ENCODE measurements at regions not wholly inside any gene's neighbourhood (a gene's known extent, or its start where the extent isn't known, plus 50 kb on each side); places are given as distances from the start of the nearest gene placed in this dataset.
"Not testable (repeated sequence)": the region's sequence is repeated elsewhere in the genome, so short reads cannot be mapped to it uniquely, and the experiment has no call there.

DNA sequence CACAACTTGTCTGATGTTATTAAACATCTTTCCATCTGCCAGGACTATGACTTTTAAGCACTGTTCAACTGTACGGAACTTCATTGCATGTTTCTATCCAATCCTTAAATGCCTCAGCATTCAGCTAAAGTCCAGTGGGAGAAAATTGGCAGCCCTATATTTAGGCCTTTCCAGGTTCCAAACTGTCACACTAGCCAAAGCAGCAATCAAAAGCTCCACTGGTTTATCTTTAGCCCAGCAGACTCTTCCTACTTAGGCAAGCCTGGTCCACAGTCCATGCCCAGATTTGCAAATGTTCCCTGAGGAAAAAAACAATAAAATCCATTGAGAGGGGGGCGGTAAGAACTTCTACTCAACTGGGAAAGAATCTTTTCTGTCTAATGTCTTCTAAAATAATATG is 349.1 kb upstream of the GJE1 start:
- intact Hi-C loops (cut with micrococcal nuclease): no loop called here

DNA sequence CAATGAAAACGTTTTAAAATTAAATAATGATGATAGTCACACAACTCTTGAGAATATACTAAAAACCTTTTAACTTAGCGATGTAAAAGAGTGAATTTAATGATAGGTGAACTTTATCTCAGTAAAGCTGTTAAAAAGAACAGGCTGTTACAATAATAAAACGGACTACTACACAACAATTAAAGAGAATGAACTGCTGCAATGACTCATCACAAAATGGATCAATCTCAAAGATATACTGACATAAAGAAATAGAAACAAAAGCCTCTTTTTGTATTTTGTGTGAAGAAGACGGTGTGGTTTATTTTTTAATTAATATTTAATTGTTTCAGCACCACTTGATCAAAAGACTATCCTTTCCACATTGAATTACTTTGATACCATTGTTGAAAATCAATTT is 352.4 kb upstream of the GJE1 start:
- intact Hi-C loops (cut with micrococcal nuclease): no loop called here

DNA sequence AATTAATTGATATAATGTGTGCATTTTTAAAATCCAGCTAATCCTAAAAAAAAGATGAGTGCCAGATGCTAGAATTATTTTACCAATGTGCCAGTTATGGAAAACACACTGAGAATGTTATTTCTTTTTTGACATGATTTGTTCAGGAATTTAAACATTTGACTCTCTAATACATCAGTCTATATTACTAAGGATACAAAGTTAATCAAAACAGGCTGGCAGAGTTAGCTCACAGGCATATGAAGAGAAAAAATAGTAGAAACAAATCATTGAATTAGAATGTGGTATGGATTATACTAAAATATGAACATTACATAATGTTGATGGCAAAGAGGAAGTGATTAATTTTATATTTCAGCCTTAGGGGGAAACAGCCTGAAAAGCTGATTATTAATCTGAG is 368.3 kb upstream of the GJE1 start:
- intact Hi-C loops (cut with micrococcal nuclease): no loop called here

DNA sequence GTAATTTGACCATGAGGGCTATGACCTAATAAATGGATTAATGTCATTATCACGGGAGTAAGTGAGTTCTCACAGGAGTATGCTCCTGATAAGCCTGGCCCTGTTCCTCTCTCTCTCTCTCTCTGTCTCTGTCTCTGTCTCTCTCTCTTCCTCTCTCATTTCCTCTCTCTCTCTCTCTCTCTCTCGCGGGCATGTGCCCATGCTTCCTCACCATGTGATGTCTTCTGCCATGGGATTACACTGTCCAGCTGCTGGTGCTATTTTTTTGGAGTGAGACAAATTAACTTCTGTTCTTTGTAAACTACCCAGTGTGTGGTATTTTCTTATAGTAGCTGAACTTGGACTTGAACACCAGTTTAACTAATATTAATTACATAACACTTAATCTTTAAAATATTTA is 374.3 kb upstream of the GJE1 start:
- intact Hi-C loops (cut with micrococcal nuclease): no loop called here

DNA sequence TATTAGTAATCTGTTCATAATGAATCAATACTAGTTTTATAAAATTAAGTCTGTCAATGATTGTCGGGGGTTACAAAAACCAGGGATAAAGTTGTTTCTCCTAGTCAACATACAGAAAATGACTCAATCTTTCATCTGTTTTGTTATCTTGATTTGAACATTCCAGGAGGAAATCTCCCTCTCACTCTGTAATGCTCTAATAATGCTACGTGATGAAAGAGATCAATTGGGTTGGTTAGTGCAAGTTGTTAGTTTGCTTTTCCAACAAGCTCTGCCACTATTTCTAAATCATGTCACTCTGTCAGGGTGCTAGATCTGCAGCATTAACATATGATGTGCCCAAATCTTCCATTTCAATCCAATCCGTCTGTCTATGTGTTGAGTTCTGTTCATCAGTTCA is 379.5 kb upstream of the GJE1 start:
- intact Hi-C loops (cut with micrococcal nuclease): no loop called here

DNA sequence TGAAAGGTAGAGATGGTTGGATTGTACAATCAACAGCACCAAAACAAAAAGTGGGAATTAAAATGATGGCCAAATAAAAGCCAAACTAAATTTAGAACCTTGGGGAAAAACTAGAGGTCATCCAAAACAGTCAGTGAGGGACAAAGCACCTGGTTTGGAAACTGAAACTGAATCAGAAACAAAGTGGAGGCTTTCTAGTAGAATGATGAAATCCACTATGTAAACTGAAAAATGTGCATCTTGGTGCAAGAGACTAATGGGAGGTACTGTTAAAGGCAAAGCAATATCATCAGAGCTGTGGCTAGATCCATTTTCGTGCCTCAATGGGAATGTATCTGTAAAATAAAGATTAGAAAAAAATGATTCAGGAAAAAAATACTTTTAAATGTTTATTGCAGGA is 380.0 kb upstream of the GJE1 start:
- intact Hi-C loops (cut with micrococcal nuclease): no loop called here

DNA sequence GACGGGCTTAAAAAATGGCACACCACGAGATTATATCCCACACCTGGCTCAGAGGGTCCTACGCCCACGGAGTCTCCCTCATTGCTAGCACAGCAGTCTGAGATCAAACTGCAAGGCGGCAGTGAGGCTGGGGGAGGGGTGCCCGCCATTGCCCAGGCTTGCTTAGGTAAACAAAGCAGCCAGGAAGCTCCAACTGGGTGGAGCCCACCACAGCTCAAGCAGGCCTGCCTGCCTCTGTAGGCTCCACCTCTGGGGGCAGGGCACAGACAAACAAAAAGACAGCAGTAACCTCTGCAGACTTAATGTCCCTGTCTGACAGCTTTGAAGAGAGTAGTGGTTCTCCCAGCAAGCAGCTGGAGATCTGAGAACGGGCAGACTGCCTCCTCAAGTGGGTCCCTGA is 386.4 kb upstream of the GJE1 start:
- intact Hi-C loops (cut with micrococcal nuclease): not testable (repeated sequence)

DNA sequence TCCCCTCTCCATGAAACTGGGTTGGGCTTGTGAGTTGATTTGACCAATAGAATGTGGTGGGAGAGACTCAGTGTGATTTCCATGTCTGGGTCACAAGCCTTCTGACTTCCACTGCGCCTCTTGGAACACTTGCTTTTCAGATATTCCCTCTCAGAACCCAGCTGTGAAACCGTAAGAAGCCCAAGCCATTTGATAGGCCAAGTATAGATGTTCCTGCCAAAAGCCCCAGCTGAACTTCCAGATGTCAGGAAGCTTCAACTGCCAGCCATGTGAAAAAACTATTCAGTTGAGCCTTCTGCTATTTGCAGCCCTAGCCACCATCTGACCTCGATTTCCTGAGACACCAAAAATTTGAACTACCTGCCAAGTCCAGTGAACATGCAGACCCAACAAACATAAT is 387.8 kb upstream of the GJE1 start:
- intact Hi-C loops (cut with micrococcal nuclease): no loop called here

DNA sequence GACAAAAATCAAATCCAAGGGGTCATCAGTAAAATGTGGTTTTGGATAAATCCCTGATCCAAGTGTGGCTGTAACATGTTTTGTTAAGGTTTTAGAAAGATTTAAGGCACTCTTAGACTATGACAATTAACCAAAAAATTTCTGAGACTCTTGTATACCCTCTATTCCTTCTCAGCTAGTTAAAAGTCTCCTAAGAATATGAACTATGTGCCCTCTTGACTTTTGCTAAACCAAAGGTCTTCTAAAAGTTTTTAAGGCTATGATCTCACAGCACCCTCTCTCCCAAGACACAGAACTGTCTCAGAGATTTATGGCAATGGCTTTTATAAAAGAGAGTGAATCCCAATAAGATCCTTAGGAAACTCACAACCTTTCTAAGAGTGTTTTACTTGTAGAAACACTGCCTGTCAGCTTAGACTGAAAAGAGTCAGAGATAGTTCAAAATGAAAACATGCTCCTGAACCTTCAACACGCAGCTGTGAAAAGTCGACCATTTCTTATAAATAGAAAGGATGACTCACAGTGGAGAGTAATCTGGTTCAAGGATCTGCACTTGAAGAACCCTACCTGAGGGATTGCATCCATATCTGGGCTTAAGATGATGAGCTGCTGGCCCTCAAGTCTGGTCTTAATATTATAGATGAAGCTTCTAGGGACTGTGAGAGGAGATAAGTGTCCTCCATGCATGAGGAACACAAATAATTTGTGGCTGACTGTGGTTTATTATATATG is 388.4 kb upstream of the GJE1 start:
- intact Hi-C loops (cut with micrococcal nuclease): no loop called here

DNA sequence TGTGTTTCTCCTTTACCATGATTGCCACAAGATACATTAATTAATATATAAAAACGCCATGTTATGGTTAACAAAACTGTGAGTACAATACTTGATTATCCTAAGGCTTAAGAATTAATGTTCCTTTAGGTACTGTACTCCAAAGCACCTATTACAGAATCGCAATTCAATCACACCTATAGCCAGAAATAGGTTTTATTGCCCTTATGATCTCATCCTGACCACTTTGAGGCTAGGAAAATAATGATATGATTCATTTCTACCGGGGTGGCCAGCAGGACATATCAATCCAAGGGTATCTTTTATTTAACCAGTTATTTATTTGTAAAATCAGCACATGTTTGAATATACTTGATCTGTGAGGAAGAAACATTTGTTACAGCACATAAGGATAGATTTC is 396.6 kb upstream of the GJE1 start:
- intact Hi-C loops (cut with micrococcal nuclease): no loop called here

DNA sequence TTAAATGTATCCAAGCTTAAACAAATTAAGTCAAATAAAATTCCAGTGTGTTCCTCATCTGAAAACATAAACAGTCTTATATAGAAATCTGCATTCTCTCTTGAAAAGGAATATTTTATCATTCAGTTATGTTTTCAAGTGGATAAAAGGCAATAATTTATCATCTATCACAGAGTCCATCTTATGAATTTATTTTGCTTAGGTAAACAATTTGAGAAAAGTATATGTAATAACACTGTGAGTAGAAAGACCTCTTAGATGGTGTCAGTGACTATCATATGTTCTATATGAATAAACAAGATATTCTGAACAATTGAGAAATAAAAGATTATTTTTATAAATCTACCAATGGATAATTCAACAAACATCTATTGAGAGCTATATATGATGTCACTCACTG is 397.6 kb upstream of the GJE1 start:
- intact Hi-C loops (cut with micrococcal nuclease): no loop called here

DNA sequence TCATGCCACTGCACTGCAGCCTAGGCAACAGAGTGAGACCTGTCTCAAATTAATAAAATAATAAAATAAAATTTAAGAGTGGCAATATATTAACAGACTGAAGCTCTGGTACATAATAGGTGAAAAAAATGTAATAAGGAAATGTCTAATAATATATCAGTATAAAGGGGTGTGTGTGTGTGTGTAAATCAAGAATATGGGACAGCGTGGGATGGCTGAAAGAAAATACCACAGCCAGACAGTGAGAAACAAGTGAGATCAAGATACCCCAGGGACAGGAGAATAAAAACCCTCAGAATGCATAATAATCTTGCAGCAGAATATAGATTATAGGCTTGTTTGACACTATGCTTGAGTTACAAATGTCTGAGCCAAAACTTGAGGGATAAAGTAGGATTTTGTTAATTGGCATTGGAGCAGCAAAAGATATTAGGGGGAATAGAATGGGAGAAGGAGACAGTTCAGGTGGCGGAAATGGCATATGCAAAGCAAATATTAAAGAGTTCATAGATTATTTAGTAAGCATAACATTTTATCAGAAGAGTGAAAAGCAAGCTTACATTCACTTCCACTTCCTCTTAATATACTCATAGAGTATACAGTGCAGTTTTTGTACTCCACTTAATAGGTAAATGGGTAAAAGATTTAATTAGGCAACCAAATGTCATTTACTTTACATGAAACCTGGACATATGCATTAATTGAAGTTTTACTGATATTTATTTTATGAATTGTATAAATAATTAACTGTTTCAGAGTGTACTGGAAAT is 398.5 kb upstream of the GJE1 start:
- intact Hi-C loops (cut with micrococcal nuclease): no loop called here

DNA sequence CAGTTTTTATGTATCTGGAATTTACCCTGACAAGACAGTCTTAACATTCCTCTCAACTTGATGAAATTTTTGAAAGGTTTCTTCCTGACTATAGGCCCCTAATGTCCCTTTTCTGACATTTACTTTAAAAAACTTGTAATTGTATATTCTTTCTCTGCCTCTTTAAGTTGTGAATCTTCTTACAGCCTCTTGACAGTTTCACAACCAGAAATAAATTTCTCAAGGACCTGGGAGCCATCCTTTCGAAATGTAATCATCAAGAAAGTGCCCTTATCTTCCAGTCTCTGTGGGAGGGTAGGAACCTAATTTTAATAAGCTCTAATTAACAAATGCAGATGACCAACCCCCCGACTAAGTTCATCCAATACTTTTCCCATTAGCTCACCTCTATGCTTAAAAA is 403.6 kb upstream of the GJE1 start:
- intact Hi-C loops (cut with micrococcal nuclease): no loop called here

DNA sequence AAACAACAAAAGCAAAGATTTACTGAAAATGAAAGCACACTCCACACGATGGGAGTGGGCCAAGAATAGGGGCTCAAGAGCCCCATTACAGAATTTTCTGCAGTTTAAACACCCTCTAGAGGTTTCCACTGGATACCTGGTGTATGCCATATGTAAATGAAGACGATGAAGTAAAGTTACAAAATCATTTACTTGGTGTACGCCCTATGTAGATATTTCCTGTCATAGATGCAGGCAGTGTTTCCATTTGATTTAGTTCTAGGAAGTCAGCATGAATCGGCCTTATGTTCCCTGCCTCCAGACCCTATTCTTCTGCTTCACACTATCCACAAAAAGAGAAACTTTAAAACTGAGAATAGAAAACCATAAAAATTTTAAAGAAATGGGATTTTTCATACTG is 404.4 kb upstream of the GJE1 start:
- intact Hi-C loops (cut with micrococcal nuclease): no loop called here

DNA sequence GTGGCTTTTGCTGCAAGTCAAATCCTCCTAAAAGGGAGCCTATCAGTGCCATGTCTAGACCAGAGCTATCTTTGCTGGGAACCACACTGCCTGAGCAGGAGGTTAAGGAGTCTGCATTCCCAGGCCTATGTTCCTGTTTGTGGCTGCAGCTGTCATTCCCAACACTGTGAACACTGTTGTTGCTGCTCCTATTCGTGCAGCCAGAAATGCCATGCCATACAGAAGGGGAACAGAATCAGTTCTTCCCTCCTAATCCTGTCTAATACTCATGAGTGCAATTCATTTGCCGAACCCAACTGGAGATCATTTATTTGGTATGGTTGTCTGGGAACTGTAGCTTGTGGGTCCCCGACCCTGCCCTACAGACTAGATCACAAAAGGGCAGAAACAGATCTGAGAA is 406.5 kb upstream of the GJE1 start:
- intact Hi-C loops (cut with micrococcal nuclease): no loop called here

DNA sequence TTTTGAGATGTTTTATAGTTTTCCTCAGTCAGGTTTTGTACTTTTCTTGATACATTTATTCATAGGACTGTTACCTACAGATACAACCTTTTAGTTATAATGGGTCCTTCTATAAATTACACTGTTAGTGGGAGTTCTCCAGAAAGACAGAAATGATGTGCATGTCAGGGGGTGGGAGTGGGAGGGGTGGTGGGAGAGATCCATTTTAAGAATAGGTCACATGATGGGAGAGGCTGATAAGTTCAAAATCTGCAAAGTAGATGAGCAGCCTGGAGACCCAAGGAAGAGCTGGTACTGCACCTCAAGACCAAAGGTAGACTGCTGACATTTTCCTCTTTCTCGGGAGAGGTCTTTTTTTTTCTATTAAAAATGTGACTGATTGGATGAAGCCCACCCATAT is 408.0 kb upstream of the GJE1 start:
- intact Hi-C loops (cut with micrococcal nuclease): no loop called here

DNA sequence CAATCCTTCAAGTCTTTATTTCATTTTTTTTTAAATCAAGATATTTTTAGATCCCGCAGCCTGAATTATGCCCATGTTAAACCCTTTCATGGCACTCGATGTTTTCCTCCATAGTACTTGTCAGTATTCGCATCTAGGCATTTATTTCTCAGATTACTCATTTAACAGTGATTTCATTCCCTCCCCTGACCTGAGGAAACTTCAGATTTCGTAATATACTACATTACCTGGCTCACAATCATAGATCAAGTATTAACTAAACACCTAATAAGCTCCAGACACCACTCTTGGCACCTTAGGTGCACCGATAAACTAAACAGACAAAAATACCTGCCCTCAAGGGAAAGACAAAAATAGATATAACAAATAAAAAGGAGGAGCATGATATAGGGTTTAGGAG is 413.2 kb upstream of the GJE1 start:
- intact Hi-C loops (cut with micrococcal nuclease): no loop called here

DNA sequence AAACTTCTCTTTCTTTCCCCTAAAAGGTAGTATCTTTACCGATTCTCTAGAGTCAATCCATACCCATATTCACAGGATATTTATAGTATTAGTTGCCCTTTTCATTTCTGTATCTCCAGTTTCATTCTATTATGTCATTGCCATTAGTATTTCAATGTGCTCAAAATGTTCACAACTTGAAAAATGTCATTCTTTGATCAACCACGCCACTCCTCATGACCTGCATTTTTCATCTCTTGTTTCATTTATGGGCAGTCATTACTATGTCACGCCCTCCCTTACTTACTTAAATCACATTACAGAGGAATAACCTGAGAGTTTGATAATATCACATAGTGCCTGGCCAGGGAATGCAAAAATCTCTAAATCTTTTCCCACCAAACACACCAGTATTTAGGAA is 427.3 kb upstream of the GJE1 start:
- intact Hi-C loops (cut with micrococcal nuclease): no loop called here

DNA sequence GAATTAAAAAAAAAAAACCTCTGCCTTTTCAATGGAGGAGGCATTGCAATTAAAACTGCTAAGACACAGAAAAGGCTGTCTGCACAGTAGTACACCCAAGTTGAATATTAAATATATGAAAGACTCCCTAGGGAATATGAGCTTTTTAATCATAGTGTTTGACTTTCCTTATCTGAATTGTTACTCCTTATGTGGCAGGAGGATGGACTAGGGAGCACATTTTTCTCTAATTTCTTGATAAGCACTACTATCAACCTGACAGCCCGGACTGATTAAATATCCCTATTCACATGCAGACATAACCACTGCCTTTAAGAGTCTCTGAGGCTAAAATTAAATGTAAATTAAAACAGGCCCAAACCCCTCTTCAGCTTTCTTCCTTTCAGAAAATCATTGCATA is 428.6 kb upstream of the GJE1 start:
- intact Hi-C loops (cut with micrococcal nuclease): no loop called here

DNA sequence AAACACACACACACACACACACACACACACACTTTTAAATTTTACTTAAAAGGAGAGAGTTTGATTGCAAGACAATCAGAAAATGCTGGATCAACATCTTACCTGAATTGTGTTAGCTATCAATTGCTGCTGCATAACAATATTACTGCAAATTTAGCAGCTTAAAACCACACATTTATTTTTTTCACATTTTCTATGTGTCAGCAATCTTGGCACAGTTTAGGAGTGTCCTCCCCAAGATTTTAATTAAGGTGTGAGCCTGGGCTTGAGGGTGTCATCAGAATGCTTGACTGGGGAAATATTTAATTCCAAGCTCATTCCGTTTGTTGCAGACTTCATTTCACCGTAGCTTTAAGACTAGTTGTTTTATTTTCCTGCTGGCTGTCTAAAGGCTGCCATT is 431.0 kb upstream of the GJE1 start:
- intact Hi-C loops (cut with micrococcal nuclease): no loop called here

DNA sequence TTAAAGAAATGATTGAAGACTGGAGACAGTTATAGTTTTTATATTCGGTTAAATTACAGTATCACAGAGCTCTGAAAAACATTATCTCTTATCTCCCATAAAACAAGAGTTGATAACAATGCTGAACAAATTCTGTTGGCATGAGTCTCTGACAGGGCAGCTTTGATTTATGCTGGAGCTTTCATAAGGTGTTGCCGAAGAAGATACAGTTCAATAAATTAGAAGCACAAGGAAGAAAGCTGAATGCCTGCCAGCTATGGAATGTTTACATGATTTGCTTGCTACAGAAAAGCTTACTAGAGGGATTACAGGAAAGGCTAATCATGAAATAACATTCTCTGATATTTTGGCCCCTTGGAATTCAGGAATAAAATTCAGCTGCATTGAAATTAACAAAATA is 431.9 kb upstream of the GJE1 start:
- intact Hi-C loops (cut with micrococcal nuclease): no loop called here

DNA sequence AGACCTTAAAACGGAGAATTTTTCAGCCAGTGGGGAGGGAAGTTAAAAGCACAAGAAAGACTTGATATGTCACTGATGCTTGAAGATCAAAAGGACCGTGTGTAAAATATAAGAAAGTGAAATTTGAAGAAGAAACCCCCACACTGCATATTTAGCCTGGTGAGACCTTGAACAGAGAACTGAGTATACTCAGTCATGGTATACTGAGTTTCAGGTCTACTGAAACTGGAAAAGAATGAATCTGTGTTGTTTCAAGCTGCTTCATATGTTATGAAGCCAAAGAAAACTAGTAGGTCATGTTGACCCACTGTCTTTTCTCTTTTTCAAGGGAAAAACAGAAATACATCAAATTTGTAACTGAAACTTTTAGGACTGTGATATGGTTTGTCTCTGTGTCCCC is 443.8 kb upstream of the GJE1 start:
- intact Hi-C loops (cut with micrococcal nuclease): no loop called here

DNA sequence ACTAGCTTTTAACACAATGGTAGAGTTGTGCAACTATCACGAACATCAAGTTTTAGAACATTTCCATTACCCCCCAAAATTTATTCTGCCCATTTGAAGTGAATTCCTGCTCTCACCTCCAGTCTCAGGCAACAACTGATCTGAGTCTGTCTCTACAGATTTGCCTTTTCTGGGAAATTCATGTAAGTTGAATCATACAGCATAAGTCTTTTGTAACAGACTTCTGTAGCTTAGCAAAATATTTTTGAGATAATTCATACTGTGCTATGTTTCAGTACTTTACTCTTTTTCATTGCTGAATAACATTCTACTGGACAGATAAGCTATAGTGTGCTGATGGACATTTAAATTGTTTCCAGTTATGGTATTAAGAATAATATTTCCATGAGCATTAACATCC is 447.3 kb upstream of the GJE1 start:
- intact Hi-C loops (cut with micrococcal nuclease): no loop called here

All from T-helper 2 cell treated with Interferon-gamma antibody and Interleukin-4, amounts not matched to agents 100 ng/mL and 5 ng/mL, for 36 hours (primary cell).